ENCODE measurements at regions not wholly inside any gene's neighbourhood (a gene's known extent, or its start where the extent isn't known, plus 50 kb on each side); places are given as distances from the start of the nearest gene placed in this dataset.
"Not testable (repeated sequence)": the region's sequence is repeated elsewhere in the genome, so short reads cannot be mapped to it uniquely, and the experiment has no call there.

- no peak for DNase-seq
Observed at GRCh38 chr10:56537984-56538383, 176.9 kb upstream of the ZWINT start.

- no peak for DNase-seq
Observed at GRCh38 chr10:56522166-56522565, 161.1 kb upstream of the ZWINT start.

- no peak for DNase-seq
Observed at GRCh38 chr10:56508562-56508961, 147.5 kb upstream of the ZWINT start.

GRCh38 chr10:56507033-56507432 lies 146.0 kb upstream of the ZWINT start:
- DNase-seq = no peak

- DNase-seq = no peak
Observed at GRCh38 chr10:56505555-56505954, 144.5 kb upstream of the ZWINT start.

GRCh38 chr10:56496186-56496486 lies 135.1 kb upstream of the ZWINT start:
- no peak for DNase-seq

GRCh38 chr10:56487746-56488145 lies 126.7 kb upstream of the ZWINT start:
- no peak for DNase-seq

- no peak for DNase-seq
Observed at GRCh38 chr10:56481521-56482091, 120.5 kb upstream of the ZWINT start.

GRCh38 chr10:56472978-56473377 lies 111.9 kb upstream of the ZWINT start:
- DNase-seq = no peak

- DNase-seq = no peak
Observed at GRCh38 chr10:56470701-56471100, 109.6 kb upstream of the ZWINT start.

GRCh38 chr10:56469482-56469881 lies 108.4 kb upstream of the ZWINT start:
- no peak for DNase-seq

GRCh38 chr10:56466005-56466404 lies 104.9 kb upstream of the ZWINT start:
- no peak for DNase-seq

GRCh38 chr10:56449770-56450169 lies 88.7 kb upstream of the ZWINT start:
- no peak for DNase-seq

- DNase-seq = not testable (repeated sequence)
Observed at GRCh38 chr10:56447613-56448012, 86.6 kb upstream of the ZWINT start.

- DNase-seq = not testable (repeated sequence)
Observed at GRCh38 chr10:56441337-56441736, 80.3 kb upstream of the ZWINT start.
